ENCODE measurements at regions not wholly inside any gene's neighbourhood (a gene's known extent, or its start where the extent isn't known, plus 50 kb on each side); places are given as distances from the start of the nearest gene placed in this dataset.

GRCh38 chr20:24895431-24895830 lies 53.6 kb upstream of the CST7 start:
- Histone ChIP-seq H3K4me3 (no peak overlapping the region), H3K9me3 (replicated peaks) (peaks cover 21% of the 10 kb centered on the region), H3K4me1 (no peaks in the 10 kb centered on the region), H3K27me3 (ENCODE audit: low read depth) (peaks cover 13% of the 10 kb centered on the region), H3K36me3 (no peaks in the 10 kb centered on the region), H3K27ac (replicated peaks) (no peak overlapping the region)
- intact Hi-C loops (cut with micrococcal nuclease), result no loop called here
- no peak for DNase-seq
- no peak for TF ChIP-seq CTCF (IDR thresholded peaks at IDR 0.05; ENCODE audit: borderline replicate concordance)

- Histone ChIP-seq H3K9me3 (replicated peaks) (peaks cover 27% of the 10 kb centered on the region), H3K4me3 (no peak overlapping the region), H3K4me1 (no peaks in the 10 kb centered on the region), H3K27me3 (ENCODE audit: low read depth) (peaks cover 13% of the 10 kb centered on the region), H3K36me3 (no peaks in the 10 kb centered on the region), H3K27ac (replicated peaks) (no peak overlapping the region)
- DNase-seq, result no peak
- intact Hi-C loops (cut with micrococcal nuclease), result no loop called here
- no peak for TF ChIP-seq CTCF (IDR thresholded peaks at IDR 0.05; ENCODE audit: borderline replicate concordance)
Observed at GRCh38 chr20:24895898-24896658, 53.0 kb upstream of the CST7 start.

GRCh38 chr20:24896984-24897383 lies 52.1 kb upstream of the CST7 start:
- intact Hi-C loops (cut with micrococcal nuclease), result no loop called here

GRCh38 chr20:24897974-24898373 lies 51.1 kb upstream of the CST7 start:
- Histone ChIP-seq H3K36me3 (no peaks in the 10 kb centered on the region), H3K27me3 (ENCODE audit: low read depth) (peaks cover 12% of the 10 kb centered on the region), H3K4me1 (no peaks in the 10 kb centered on the region), H3K9me3 (replicated peaks) (peaks cover 27% of the 10 kb centered on the region), H3K4me3 (no peak overlapping the region), H3K27ac (replicated peaks) (no peak overlapping the region)
- no peak for TF ChIP-seq CTCF (IDR thresholded peaks at IDR 0.05; ENCODE audit: borderline replicate concordance)
- intact Hi-C loops (cut with micrococcal nuclease), result no loop called here
- DNase-seq, result no peak

More at GRCh38 chr20:24896984-24897383, 52.1 kb upstream of the CST7 start:
- DNase-seq, result no peak
- peaks cover 27% of the 10 kb centered on the region for H3K9me3 ChIP-seq (replicated peaks)
- H3K27ac ChIP-seq (replicated peaks), result no peak overlapping the region
- no peaks in the 10 kb centered on the region for H3K36me3 ChIP-seq
- no peak overlapping the region for H3K4me3 ChIP-seq
- H3K4me1 ChIP-seq, result no peaks in the 10 kb centered on the region
- no peak for TF ChIP-seq CTCF (IDR thresholded peaks at IDR 0.05; ENCODE audit: borderline replicate concordance)
- H3K27me3 ChIP-seq (ENCODE audit: low read depth), result peaks cover 13% of the 10 kb centered on the region

GRCh38 chr20:24899153-24899552 lies 49.9 kb upstream of the CST7 start:
- H3K9me3 ChIP-seq (replicated peaks), result peaks cover 27% of the 10 kb centered on the region
- H3K4me1 ChIP-seq, result no peaks in the 10 kb centered on the region
- H3K36me3 ChIP-seq, result no peaks in the 10 kb centered on the region
- H3K27me3 ChIP-seq (ENCODE audit: low read depth), result peaks cover under 1% of the 10 kb centered on the region
- DNase-seq, result no peak
- H3K4me3 ChIP-seq, result no peak overlapping the region
- intact Hi-C loops (cut with micrococcal nuclease), result no loop called here
- H3K27ac ChIP-seq (replicated peaks), result no peak overlapping the region
- no peak for TF ChIP-seq CTCF (IDR thresholded peaks at IDR 0.05; ENCODE audit: borderline replicate concordance)

Measured in left ventricle myocardium inferior (tissue), 1 donor.